Fibroblast of gingiva (primary cell): ENCODE measurements at regions not wholly inside any gene's neighbourhood (a gene's known extent, or its start where the extent isn't known, plus 50 kb on each side); places are given as distances from the start of the nearest gene placed in this dataset.
"Not testable (repeated sequence)": the region's sequence is repeated elsewhere in the genome, so short reads cannot be mapped to it uniquely, and the experiment has no call there.

Experiments used
- DNase-seq: peaks from one replicate; pipeline ENCODE4 v3.0.0-alpha.2; 2011; ENCODE audit warnings: low read depth

DNA sequence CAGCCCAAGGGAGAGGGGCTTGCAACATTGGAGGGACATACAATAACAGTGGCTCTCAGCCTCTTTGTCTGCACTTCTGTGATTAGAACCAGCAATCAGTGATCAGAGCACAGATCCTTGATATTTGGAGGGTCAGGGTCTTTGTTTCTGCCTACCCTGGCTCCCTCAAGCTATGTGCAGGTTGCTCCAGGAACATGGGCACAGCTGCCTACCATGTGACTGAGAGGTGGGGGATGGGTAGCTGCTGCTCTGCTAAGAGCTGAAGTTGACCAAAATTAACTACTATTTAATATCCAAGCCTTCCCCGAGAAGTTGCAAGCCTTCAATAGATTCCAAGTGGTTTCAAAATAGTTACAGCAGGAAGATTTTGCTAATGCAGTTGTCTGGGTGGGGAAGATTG, 202.6 kb downstream of the ZIC5 start:
- no peak for DNase-seq

DNA sequence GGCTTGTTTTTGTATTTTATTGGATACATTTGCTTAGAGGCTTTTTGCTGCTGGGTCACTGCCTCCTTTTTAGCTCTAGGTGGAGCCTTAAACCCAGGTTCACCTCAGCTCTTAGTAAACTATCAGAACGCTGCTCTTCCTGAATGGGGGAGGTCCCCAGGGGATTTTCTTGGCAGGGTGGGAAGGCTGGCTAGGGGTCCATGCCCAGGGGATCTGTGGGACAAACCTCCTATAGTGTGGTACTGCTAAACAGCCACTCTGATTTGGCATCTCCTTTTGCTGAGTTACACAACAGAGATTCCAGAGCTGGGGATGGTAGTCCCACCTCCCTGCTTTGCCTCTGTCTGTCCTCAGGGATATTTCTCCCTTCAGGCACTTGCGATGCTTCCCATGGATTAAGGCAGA, 204.9 kb downstream of the ZIC5 start:
- DNase-seq, result no peak

DNA sequence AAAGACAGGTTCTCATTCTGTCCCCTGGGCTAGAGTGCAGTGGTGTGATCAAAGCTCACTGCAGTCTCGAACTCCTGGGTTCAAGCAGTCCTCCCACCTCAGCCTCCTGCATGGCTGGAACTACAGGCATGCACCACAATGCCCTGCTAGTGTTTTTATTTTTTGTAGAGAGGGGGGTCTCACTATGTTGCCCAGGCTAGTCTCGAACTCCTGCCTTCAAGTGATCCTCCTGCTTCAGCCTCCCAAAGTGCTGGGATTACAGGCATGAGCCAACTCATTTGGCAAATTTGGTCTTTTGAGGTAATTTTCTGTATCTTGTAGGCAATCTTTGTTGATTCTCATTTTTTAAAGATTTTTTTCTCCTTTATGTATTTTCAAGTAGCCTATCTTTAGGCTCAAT, 205.7 kb downstream of the ZIC5 start:
- no peak for DNase-seq

DNA sequence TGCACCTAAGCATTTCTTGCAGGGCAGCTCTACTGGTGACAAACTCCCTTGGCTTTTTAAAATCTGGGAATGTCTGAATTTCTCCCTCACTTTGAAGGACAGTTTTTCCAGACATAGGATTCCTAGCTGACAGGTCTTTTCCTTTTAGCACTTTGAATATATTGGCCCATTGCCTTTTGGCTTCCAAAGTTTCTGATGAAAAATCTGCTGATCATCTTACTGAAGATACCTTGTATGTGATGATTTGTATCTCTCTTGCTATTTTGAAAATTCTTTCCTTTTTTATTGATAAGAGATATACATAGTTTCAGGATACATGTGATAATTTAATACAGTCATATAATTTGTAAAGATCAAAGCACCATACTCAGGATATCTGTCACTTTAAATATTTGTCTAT, 211.1 kb downstream of the ZIC5 start:
- no peak for DNase-seq

DNA sequence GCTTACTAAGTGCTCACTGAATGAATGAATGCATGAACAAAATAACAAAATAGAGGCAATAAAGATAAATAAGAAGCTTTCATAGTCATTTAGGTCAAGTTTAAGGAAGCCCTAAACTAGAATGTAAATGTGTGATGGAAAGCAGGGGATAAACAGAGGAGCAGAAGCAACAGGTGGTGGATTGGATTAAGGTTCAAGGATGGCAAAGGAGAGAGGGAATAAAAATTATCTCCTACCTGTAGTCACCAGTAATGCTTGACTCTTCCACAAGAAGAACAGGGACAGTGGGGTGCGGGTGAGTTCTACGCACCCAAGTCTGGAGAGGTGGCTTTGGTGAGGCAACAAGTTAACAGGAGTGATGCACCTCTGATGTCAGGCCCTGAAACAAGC, 212.4 kb downstream of the ZIC5 start:
- DNase-seq, result no peak

DNA sequence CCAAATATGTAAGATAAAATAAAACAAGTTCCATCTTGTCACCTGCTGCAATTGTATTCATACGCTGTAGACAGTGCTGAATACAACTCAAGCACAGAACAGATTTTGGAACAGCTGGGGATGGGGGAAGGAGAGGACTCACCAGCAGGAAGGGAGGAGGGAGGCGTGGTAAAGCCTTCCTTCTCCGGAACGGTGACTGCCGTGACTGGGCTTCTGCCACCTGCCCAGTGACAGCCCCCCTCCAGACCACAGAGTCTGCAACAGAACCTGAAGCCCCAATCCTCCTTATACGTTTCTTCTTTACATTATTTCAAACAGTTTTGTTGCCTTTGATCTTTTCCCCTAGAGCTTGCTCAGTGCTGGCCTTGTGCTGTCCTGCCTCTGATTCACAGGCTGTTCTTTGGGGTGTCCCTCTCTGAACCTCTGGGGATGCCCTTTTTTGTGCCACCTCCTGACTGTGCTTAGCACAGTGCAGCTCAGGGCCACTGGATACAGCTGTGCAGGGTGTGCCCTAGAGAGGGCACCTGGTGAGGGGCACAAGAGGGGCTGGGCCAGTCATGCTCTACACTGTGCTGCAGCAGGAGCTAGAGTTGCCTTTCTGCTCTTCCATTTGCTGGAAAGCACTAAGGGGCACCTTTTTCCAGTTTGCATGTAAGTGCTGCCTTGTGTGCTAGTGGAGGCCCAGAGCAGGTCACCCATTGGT, 213.0 kb downstream of the ZIC5 start:
- DNase-seq, result no peak

DNA sequence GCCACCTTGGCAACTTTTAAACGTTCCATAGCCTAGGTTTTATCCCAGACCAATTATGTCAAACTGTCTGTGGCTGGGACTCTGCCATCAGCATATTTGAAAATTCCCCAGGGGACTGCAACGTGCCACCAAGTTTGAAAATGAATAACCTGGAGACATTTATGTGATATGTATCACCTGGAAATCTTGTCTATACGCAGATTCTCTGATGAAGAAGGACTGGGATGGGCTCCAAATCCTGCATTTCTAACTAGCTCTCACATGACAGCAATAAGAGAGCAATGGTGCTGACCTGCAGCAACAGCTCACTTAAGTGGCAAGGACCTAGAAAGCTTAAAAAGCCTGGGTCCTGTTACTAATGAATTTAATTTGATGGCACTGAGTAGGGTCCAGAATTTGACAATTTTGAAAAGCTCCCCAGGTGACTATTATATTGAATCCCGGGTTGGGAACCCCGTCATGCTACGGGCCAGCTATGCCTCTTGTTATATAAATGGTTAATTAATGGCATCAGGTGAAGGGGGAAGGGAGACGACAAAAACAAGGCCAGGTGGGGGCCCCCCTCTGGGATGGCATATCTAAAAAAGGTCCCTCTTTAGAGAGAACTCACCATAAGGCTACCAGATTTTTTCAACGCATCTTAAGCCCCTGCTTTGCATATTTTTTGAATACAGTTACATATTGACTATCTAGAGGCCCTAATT, 213.7 kb downstream of the ZIC5 start:
- no peak for DNase-seq

DNA sequence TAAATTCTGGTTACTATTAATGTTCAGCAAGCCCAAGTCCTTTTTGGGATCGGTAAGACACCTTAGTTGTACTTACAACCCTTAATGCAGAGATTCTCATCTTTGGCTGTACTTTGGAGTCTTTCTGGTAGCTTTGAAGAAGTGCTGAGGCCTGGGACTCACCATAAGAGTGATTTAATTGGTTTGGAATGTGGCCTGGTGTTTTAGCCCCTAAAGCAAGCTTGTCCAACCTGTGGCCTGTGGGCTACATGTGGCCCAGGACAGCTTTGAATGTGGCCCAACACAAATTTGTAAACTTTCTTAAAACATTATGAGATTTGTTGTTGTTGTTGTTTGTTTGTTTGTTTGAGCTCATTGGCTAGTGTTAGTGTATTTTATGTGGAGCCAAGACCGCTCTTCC, 215.3 kb downstream of the ZIC5 start:
- DNase-seq, result no peak

DNA sequence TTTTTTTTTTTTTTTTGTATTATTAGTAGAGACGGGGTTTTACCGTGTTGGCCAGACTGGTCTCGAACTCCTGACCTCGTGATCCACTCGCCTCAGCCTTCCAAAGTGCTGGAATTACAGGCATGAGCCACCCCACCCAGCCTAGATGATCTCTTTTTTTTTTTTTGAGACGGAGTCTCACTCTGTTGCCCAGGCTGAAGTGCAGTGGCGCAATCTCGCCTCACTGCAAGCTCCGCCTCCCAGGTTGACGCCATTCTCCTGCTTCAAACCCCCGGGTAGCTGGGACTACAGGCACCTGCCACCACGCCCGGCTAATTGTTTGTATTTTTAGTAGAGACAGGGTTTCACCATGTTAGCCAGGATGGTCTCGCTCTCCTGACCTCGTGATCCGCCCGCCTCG, 216.8 kb downstream of the ZIC5 start:
- not testable (repeated sequence) for DNase-seq

DNA sequence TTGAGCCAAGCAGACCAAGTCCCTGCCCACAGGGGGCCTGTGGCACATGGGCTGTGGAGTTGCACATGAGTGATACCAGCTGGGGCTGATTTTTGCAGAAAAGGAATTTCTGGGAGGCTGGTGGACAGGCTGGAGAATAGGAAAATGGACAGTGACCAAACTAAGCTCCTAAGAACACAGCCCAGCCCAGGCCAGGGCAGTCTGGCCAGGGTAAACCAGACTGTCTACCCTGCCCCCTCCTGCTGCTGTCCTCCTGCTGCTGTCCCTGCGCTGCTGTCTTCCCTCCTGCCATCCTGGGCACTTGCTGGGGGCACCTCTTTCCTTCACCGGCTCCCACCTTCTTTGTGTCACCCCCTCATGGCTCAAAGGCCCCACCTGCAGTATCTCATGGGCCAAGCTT, 219.2 kb downstream of the ZIC5 start:
- no peak for DNase-seq

DNA sequence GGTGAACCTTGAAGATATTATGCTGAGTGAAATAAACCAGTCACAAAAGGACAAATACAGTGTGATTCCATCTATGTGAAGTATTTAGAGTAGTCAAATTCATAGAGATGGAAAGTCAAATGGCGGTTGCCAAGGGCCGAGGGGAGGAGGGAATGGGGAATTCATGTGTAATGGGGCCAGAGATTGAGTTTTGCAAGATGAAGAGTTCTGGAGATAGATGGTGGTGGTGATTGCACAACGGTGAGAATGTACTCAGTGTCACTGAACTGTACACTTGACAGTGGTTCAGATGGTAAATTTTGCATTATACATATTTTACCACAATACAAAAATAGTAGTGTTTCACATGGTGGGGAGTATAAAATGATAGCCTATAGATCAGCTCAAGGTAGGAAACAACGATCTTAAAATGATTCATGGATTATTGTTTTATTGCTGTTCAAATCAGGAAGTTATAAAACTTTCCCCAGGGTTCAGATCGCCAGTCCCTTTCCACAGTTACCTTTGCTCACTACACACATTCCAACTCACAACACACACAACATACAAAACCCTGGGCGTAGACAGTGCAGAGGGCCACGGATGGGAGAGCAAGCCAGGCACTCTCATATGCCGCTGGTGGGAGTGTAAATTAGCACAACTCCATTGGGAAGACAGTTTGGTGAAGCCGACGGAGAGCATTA, 219.9 kb downstream of the ZIC5 start:
- no peak for DNase-seq

DNA sequence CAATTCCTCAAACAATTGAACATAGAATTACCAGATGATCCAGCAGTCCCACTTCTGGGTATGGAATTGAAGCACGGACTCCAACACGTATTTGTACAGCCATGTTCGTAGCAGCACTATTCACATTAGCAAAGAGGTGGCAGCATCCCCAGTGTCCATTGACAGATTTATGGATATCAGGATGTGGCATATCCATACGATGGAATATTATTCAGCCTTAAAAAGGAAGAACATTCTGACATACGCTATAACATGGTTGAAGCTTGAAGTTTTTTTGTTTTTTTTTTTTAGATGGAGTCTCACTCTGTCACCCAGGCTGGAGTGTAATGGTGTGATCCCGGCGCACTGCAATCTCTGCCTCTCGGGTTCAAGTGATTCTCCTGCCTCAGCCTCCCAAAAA, 220.6 kb downstream of the ZIC5 start:
- DNase-seq, result no peak

DNA sequence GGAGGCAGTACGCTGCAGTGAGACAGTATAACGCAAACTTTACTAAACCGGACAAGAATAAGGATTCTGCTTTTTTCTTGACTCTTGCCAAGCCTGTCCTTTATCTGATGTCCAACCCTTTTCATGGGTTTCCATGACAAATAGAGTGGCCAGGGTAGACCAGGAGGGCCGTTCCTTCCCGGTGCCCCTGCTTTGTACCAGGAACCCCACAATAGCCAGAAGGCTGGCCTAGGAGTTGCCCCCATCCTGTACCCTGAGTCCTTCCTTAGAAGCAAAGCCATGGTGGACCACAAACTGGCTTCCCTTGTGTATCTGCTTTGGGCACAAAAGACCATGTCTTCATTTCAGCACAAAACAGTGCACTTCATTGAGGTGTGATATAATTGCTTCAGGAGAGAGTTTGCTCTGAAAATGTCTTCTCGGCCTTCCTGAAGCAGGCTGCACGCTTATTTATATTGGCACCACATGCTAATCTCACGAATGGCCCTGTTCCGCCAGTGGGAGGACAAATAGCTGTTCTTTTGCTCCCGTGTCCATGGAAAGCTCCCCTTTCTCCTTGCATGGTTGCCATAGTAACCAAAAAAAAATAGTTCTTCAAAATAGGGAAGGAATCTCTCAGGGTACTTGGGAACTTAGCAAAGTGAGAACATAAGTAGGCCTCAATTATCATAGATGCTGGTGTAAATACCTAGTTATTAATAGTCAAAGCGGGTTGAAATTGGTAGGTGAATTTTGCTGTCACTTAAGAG, 222.1 kb downstream of the ZIC5 start:
- DNase-seq, result no peak

DNA sequence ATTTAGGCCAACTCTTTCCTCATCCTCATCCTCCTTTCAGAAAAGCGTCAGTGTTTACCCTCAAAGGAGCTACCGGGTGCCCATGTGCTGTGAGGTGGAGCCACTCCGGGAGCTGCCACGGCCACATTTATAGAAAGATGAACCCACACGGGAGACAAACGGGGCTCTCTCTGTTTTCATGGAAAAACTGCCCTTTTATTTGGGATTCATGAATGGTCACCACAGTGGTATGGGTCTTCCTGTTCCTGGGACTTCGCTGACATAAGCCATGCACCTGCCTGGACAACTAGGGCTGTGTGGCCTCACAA, 224.2 kb downstream of the ZIC5 start:
- no peak for DNase-seq

DNA sequence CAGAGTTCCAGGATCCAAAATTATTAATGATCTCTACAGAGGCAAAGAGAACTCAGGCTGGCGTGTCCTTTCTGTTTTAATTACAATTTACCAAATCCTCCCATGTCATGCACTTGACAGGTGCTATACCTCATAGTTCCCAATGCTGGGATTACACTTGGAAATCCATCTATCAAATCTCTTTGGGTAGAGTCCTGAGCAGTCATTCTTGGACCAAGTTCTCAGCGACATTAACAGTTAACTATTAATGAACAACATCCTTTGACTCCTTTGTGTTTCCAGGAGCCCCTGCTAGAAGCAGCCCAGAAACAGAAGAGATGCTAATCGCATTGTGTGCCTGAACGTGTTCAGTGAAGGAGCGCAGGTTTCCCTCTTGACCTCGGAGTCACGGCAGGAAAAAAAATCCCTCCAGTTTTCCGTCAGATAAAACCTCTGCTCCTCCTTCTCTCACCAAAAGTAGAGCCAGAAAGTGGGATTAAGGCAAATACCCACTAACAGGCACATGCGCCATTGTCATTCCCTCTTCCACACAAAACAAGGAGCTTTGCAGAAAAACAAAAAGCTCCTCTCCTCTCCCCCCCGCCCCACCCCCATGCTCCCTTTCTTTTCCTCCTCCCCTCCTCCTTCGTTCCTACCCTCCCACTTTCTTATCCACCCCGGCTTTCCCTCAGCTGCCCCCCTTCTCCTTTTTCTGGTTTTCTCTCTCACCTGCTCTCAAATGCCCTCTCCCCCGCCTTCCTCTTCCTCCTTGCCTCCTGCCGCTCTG, 224.7 kb downstream of the ZIC5 start:
- DNase-seq, result no peak

DNA sequence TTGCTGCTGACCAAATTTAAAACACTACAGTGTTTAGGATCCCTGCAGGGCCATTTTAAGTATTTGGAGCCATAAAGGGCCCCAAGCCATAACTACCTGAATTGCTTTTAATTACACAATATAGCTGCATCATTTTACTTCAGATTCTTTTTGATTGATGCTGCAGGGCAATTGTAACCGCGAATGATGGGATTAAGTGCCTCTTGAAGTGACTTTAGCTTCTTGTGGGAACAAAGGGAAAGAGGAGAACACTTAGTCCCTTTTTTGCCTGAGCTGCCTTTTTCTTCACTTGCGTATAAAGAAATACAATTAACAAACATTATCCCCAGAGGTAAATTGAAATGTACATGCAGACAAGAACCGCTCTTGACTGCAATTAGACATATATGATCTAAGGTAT, 228.5 kb downstream of the ZIC5 start:
- no peak for DNase-seq

DNA sequence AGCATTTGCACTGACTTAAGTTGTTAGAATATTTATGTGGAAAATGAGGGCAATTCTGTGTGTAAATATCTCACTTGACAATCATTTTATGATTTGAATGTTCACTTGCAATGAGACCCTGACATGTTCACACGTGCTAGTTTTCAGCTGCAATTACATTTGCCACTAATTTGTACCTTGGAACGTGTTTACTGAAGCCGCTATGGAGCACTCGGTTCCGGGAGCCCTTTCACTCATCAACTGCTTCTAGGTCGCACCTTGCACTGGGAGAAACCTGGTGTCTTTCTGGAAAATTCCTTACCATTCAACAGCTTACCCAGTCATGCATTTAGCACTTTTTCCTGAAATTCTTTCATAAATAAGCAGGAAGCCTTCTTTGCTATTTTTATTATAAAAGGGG, 229.6 kb downstream of the ZIC5 start:
- DNase-seq, result no peak

DNA sequence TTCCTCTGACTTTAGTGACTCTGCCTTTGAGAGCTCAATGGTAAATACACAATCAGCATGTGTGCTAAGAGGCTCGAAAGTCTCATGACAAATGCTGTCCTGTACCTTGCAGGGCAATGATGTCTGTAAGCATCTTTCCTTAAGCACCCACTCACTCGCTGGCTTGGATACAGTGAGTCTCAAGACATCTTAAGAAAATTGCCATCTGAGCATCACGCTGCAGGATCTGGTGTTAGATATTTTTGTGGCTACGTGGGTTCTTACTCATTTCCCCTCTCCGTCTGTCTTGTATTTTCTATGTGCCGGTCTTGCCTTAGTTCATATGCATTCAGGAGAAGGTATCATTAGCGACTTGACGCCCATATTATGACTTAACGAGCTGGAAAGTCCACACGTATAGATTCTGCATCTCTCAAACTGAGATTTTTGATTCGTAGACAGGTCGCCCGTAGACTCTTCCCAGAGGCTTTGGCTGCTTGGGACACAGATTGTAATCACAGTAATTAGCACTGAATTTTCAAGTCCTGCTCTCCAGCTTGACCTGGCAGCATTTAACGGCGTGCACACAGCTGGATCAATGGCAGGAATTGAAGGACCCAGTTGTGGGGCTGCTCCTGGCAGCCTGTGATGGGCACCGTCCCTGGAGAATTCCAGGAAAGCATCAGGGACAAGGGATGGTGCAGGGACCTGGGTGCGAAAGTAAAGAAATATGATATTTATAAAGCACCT, 231.2 kb downstream of the ZIC5 start:
- DNase-seq, result no peak

DNA sequence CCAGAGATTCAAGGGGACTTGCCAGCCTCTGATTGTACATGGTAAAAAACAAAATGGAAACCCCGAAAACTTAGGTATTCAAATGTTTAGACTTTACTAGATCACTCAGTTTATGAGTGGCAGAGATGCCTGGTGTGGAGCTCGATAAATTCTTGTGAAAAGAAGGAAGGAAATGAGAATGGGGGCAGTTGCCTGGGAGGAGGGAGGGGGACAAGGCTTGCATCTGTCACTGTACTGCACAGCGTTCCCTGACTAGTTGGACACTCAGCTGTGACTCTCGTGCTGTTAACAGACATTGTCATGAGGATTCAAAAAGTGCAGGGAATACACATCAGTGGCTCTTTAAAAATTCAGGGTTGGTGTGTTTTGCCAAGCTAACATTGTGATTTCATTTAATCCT, 232.9 kb downstream of the ZIC5 start:
- DNase-seq, result no peak

DNA sequence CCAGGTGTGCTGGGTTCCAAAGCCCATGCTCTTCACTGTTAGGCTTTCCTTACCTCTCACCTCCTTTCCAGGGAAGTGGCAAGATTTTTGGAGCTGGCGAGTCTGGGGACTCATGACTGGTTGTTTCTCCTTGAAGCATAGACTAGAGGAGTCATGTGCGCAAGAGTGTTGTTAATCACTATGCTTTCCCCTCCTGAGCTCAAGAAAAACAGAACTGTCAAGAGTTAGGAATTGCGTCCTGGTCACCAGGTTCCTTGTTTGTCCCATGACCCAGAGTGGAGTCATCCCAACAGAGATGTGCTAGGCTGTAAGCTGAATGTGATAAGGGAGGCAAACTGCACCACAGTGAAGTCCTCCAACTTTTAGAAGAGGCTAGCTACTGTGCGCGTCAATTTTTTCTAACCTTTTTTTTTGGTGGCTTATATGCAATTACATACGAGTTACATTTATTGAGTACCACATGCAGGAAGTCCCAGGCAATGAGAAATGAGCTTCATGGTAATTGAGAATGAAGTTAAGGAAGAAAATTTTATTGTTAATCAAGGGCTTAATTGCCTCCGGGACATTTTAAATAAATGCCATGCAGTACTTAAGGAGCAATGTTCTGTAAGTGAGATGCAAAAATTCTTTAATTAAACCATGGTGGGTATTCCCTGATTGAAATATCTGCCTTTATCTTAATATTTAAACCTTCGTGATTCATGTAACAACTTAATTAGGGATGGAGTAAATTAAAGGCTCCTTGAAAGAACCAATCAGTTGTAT, 233.9 kb downstream of the ZIC5 start:
- DNase-seq, result no peak

DNA sequence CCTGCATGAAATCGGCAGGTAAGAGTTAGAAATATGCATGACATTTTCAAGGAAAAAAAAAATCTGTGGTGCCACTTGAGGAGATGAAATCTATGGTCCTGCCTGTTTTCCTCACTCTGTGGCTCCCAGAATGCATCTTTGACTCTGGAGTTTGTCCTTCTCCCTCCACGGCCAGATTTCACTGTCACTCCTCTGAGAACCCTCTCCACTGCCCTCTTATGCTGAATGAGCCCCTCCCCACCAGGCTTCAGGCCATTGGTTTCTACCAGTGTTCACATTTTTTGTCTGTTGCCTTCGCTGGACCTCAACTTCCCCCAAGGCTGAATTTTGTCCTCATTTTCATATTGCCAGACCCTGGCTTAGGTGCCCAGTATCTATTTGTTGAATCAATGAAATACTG, 235.0 kb downstream of the ZIC5 start:
- DNase-seq, result no peak
